Ishikawa (cell line): ENCODE measurements at regions not wholly inside any gene's neighbourhood (a gene's known extent, or its start where the extent isn't known, plus 50 kb on each side); places are given as distances from the start of the nearest gene placed in this dataset.
A peak's percentile ranks its signal among the peaks of the same experiment; 100 is the strongest.

ENCODE experiments used
- CEBPB ChIP-seq: IDR thresholded peaks from 2 replicates; pipeline ENCODE4 v1.6.1; 2012
- CREB1 ChIP-seq: IDR thresholded peaks from 2 replicates; pipeline ENCODE4 v1.6.1; 2012; ENCODE audit warnings: low read depth
- EP300 ChIP-seq: IDR thresholded peaks from 2 replicates; pipeline ENCODE4 v1.6.1; 2012; ENCODE audit warnings: borderline replicate concordance
- FOXM1 ChIP-seq: IDR thresholded peaks from 2 replicates; pipeline ENCODE4 v1.6.1; 2012; ENCODE audit warnings: low read depth, borderline replicate concordance
- MAX ChIP-seq: IDR thresholded peaks from 2 replicates; pipeline ENCODE4 v1.6.1; 2012
- RAD21 ChIP-seq: IDR thresholded peaks from 2 replicates; pipeline ENCODE4 v1.6.1; 2012; ENCODE audit warnings: low read depth
- REST ChIP-seq: IDR thresholded peaks from 2 replicates; pipeline ENCODE4 v1.6.1; 2012; ENCODE audit warnings: low read depth, mild to moderate bottlenecking
- TAF1 ChIP-seq: IDR thresholded peaks from 2 replicates; pipeline ENCODE4 v1.6.1; 2012; ENCODE audit warnings: low read depth, mild to moderate bottlenecking
- TCF12 ChIP-seq: IDR thresholded peaks from 2 replicates; pipeline ENCODE4 v1.6.1; 2012; ENCODE audit warnings: low read depth
- TEAD4 ChIP-seq: IDR thresholded peaks from 2 replicates; pipeline ENCODE4 v1.6.1; 2012
- USF1 ChIP-seq: IDR thresholded peaks from 2 replicates; pipeline ENCODE4 v1.6.1; 2012
- YY1 ChIP-seq: IDR thresholded peaks from 2 replicates; pipeline ENCODE4 v1.6.1; 2012; ENCODE audit warnings: low read depth

- TF ChIP-seq EP300: no peak
- TF ChIP-seq TEAD4: no peak
- no peak for TF ChIP-seq YY1
- TF ChIP-seq RAD21: peak; percentile 22; the same call in 1 of the 2 replicates
- no peak for TF ChIP-seq TCF12
- no peak for TF ChIP-seq CEBPB
- no peak for TF ChIP-seq FOXM1
- TF ChIP-seq MAX: no peak
- TF ChIP-seq TAF1: no peak
- no peak for TF ChIP-seq USF1
- no peak for TF ChIP-seq REST
- no peak for TF ChIP-seq CREB1
These were observed 1184.0 kb upstream of the GYPC start for GRCh38 chr2:125471963-125472362.
